ENCODE measurements at regions not wholly inside any gene's neighbourhood (a gene's known extent, or its start where the extent isn't known, plus 50 kb on each side); places are given as distances from the start of the nearest gene placed in this dataset.
"Not testable (repeated sequence)": the region's sequence is repeated elsewhere in the genome, so short reads cannot be mapped to it uniquely, and the experiment has no call there.

DNA sequence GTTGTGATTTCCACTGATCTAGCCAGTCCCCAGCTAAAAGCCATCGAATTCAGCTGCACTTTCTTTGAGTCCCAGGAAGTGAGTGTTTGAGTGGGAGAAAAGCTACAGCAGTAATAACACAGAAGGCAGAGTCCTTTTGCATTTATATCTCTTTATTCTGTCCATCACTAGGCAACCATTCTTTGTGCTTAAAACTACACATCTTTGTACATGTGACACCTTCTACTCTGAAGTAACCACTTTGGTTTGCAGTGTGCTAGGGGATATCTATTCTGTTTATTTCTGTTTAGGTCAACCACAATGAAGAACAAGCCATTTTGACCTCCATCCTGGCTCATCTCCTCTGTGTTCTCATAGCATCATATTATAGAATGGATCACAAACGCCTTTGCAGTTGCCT lies 226.0 kb upstream of the SERP2 start:
- ATAC-seq (no peak), DNase-seq (no peak)

DNA sequence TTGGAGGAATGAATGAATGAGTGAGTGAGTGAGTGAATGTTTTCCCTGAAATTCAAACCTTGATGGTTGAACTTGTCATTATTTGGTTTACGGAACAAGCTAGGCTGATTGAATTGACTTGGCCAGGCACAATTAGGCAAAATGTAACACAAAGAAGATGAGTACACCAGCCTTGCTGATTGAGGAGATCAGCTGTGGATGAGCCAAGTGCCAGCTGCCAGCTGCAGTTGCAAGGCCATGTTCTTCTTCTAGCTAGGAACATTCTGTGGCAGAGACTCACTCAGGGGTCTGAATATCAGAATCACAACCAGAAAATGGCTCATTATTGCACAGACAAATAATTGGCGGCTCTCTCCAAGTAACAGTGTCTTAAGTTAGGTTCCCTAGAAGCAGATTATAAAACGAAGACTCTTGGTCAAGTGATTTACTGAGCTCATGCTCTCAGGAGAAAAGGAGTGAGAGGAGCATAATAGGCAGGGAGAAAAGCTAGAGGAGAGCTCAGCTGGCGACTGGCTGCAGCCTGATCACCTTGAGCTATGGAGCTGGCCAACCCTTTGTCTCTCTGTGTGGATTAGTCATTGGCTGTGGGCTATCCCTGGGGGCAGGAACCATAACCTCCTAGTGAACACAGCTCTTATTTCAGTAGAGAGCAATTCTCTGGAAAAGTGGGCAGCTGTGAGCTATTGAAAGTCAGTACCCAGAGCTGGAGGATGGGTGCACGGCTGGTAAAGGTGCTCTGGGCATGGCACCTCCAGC lies 225.3 kb upstream of the SERP2 start:
- Histone ChIP-seq H3K4me1 (no peaks in the 10 kb centered on the region), H3K27me3 (ENCODE audit: low read depth) (no peaks in the 10 kb centered on the region), H3K36me3 (no peaks in the 10 kb centered on the region), H3K9me3 (no peaks in the 10 kb centered on the region), H3K27ac (no peak overlapping the region), H3K4me3 (no peak overlapping the region)
- ATAC-seq: no peak
- no peak for DNase-seq
- TF ChIP-seq, protein P1, sequence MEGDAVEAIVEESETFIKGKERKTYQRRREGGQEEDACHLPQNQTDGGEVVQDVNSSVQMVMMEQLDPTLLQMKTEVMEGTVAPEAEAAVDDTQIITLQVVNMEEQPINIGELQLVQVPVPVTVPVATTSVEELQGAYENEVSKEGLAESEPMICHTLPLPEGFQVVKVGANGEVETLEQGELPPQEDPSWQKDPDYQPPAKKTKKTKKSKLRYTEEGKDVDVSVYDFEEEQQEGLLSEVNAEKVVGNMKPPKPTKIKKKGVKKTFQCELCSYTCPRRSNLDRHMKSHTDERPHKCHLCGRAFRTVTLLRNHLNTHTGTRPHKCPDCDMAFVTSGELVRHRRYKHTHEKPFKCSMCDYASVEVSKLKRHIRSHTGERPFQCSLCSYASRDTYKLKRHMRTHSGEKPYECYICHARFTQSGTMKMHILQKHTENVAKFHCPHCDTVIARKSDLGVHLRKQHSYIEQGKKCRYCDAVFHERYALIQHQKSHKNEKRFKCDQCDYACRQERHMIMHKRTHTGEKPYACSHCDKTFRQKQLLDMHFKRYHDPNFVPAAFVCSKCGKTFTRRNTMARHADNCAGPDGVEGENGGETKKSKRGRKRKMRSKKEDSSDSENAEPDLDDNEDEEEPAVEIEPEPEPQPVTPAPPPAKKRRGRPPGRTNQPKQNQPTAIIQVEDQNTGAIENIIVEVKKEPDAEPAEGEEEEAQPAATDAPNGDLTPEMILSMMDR (IDR thresholded peaks at IDR 0.05): no peak
- intact Hi-C loops (cut with DNase I): no loop called here

More for the DNA sequence above, 226.0 kb upstream of the SERP2 start:
- no peaks in the 10 kb centered on the region for H3K9me3 ChIP-seq
- H3K4me1 ChIP-seq: no peaks in the 10 kb centered on the region
- H3K27me3 ChIP-seq (ENCODE audit: low read depth): no peaks in the 10 kb centered on the region
- no peak overlapping the region for H3K27ac ChIP-seq
- H3K36me3 ChIP-seq: no peaks in the 10 kb centered on the region
- TF ChIP-seq, protein P1 (IDR thresholded peaks at IDR 0.05): no peak
- no peak overlapping the region for H3K4me3 ChIP-seq
- intact Hi-C loops (cut with DNase I): no loop called here

DNA sequence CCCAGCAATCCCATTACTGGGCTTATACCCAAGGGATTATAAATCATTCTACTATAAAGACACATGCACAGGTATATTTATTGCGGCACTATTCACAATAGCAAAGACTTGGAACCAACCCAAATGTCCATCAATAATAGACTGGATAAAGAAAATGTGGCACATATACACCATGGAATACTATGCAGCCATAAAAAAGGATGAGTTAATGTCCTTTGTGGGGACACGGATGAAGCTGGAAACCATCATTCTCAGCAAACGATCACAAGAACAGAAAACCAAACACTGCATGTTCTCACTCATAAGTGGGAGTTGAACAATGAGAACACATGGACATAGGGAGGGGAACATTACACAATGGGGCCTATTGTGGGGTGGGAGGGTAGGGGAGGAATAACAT lies 224.4 kb upstream of the SERP2 start:
- H3K27me3 ChIP-seq (ENCODE audit: low read depth); H3K36me3 ChIP-seq; H3K4me1 ChIP-seq; H3K27ac ChIP-seq; intact Hi-C loops (cut with DNase I); H3K4me3 ChIP-seq; H3K9me3 ChIP-seq; ATAC-seq; DNase-seq: not testable (repeated sequence)

DNA sequence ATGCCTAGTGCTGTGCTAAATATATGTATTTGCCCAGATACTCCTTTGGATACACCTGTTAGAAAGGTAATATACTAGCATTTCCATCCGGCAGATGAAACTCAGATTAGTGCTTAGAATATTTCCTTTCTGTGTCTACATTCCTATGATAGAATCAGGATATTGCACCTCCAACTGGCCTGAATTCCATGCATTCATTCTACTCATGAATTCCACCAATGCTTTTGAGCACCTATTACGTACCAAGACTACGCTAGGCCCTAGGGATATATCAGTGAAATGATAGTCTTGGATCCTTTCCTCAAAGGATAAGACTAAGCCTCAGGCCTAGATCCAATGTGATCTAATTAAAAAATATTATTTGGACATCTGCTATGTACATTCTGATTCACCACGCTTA lies 223.8 kb upstream of the SERP2 start:
- ATAC-seq: no peak
- TF ChIP-seq, protein P1 (IDR thresholded peaks at IDR 0.05): no peak
- H3K27me3 ChIP-seq (ENCODE audit: low read depth): no peaks in the 10 kb centered on the region

DNA sequence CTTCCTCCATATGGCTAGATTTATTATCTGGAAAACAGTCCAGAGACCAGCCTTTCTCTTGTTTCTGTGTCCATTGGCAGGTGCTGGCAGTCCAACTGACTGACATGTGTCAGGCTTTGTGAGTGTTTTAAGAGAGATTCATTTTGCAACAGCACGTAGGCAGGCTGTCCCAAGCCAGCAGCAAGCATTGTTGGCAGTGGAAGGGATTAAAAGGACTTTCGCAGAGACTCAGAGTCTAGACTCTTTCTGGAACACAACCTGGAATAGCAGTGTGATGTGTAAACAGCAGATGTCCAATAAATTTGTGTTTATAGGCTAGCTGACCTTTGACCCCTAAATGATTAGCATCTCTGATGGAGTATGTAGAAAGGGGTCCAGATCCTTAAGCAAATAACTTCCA lies 222.2 kb upstream of the SERP2 start:
- no peak for ATAC-seq

More for the DNA sequence above, 223.8 kb upstream of the SERP2 start:
- no peaks in the 10 kb centered on the region for H3K36me3 ChIP-seq
- no peak overlapping the region for H3K27ac ChIP-seq
- no peak overlapping the region for H3K4me3 ChIP-seq
- H3K4me1 ChIP-seq: no peaks in the 10 kb centered on the region
- H3K9me3 ChIP-seq: no peaks in the 10 kb centered on the region
- intact Hi-C loops (cut with DNase I): no loop called here
- no peak for DNase-seq

DNA sequence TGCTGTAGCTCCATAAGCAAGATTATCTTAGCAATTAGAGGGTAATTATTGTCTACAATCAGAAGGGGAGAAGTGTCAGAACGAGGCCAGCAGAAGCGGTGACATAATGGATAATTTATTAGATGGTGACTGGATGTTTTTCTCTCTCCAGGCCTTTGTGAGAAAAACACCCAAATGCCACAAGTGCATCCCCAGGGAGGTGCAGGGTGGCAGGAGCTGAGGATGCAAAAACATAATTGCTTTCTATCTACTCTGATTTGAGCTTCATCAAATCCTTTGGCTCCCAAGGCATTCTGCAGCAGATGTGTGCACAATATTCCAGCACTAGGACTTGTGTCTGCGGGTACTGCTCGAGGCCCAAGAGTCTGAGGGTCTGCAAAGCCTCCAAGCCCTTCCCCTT lies 220.1 kb upstream of the SERP2 start:
- H3K9me3 ChIP-seq: no peaks in the 10 kb centered on the region
- H3K4me3 ChIP-seq: no peak overlapping the region
- peaks cover 23% of the 10 kb centered on the region for H3K4me1 ChIP-seq
- H3K27ac ChIP-seq: no peak overlapping the region
- DNase-seq (no peak), ATAC-seq (no peak)
- TF ChIP-seq, protein P1 (IDR thresholded peaks at IDR 0.05): no peak
- intact Hi-C loops (cut with DNase I): no loop called here
- H3K27me3 ChIP-seq (ENCODE audit: low read depth): no peaks in the 10 kb centered on the region
- H3K36me3 ChIP-seq: no peaks in the 10 kb centered on the region

More for the DNA sequence above, 222.2 kb upstream of the SERP2 start:
- TF ChIP-seq, protein P1 (IDR thresholded peaks at IDR 0.05): no peak
- Histone ChIP-seq H3K4me1 (peaks cover 14% of the 10 kb centered on the region), H3K9me3 (no peaks in the 10 kb centered on the region), H3K4me3 (no peak overlapping the region), H3K36me3 (no peaks in the 10 kb centered on the region), H3K27me3 (ENCODE audit: low read depth) (no peaks in the 10 kb centered on the region), H3K27ac (no peak overlapping the region)
- intact Hi-C loops (cut with DNase I): no loop called here
- no peak for DNase-seq

Data from lower lobe of right lung (tissue), 2 donors.